ENCODE measurements at regions not wholly inside any gene's neighbourhood (a gene's known extent, or its start where the extent isn't known, plus 50 kb on each side); places are given as distances from the start of the nearest gene placed in this dataset.

- DNase-seq (ENCODE audit: low spot score) = no peak
- ChIA-PET POLR2A (no interaction called here), CTCF (ENCODE audit: unreplicated experiment) (no interaction called here)
- no peak overlapping the region for H3K27ac ChIP-seq (ENCODE audit: low read depth, low read length, poor library complexity, severe bottlenecking)
- H3K4me2 ChIP-seq (ENCODE audit: low read length) = no peak overlapping the region
- BruUV-seq (replicated peaks) = no TSS peak
- intact Hi-C loops (cut with micrococcal nuclease; ENCODE audit: unreplicated experiment) = no loop called here
- H3K4me1 ChIP-seq (ENCODE audit: insufficient read depth, low read length, poor library complexity, severe bottlenecking) = peaks cover 11% of the 10 kb centered on the region
- no peak overlapping the region for H2AFZ ChIP-seq (ENCODE audit: low read length)
- no peaks in the 10 kb centered on the region for H3K36me3 ChIP-seq (ENCODE audit: insufficient read depth, low read length)
- H3K79me2 ChIP-seq (ENCODE audit: insufficient read depth, low read depth, low read length) = no peaks in the 10 kb centered on the region
- no peaks in the 10 kb centered on the region for H4K20me1 ChIP-seq (ENCODE audit: insufficient read depth, low read length)
- no peak for TF ChIP-seq EZH2phosphoT487 (IDR thresholded peaks at IDR 0.05; ENCODE audit: borderline replicate concordance, low read depth, low read length)
- TF ChIP-seq, protein P1, sequence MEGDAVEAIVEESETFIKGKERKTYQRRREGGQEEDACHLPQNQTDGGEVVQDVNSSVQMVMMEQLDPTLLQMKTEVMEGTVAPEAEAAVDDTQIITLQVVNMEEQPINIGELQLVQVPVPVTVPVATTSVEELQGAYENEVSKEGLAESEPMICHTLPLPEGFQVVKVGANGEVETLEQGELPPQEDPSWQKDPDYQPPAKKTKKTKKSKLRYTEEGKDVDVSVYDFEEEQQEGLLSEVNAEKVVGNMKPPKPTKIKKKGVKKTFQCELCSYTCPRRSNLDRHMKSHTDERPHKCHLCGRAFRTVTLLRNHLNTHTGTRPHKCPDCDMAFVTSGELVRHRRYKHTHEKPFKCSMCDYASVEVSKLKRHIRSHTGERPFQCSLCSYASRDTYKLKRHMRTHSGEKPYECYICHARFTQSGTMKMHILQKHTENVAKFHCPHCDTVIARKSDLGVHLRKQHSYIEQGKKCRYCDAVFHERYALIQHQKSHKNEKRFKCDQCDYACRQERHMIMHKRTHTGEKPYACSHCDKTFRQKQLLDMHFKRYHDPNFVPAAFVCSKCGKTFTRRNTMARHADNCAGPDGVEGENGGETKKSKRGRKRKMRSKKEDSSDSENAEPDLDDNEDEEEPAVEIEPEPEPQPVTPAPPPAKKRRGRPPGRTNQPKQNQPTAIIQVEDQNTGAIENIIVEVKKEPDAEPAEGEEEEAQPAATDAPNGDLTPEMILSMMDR (conservative IDR thresholded peaks at IDR 0.05; ENCODE audit: low read length) = no peak
- 0 out of 2 replicates have a peak, but pooled peaks cover 3% of the 10 kb centered on the region for H3K9me3 ChIP-seq (ENCODE audit: low read length)
- no peak overlapping the region for H3K4me3 ChIP-seq (ENCODE audit: low read depth, low read length, poor library complexity, severe bottlenecking)
- H3K9me2 ChIP-seq (ENCODE audit: insufficient read depth, low read length) = no peaks in the 10 kb centered on the region
These were observed 458.4 kb downstream of the CD83 start for GRCh38 chr6:14575961-14576360.

GRCh38 chr6:14578994-14579393, 461.4 kb downstream of the CD83 start:
- Histone ChIP-seq H3K79me2 (ENCODE audit: insufficient read depth, low read depth, low read length) (no peaks in the 10 kb centered on the region), H4K20me1 (ENCODE audit: insufficient read depth, low read length) (no peaks in the 10 kb centered on the region), H3K36me3 (ENCODE audit: insufficient read depth, low read length) (no peaks in the 10 kb centered on the region), H3K4me1 (ENCODE audit: insufficient read depth, low read length, poor library complexity, severe bottlenecking) (peaks cover 5% of the 10 kb centered on the region), H3K27ac (ENCODE audit: low read depth, low read length, poor library complexity, severe bottlenecking) (no peak overlapping the region), H3K9me2 (ENCODE audit: insufficient read depth, low read length) (no peaks in the 10 kb centered on the region), H3K4me3 (ENCODE audit: low read depth, low read length, poor library complexity, severe bottlenecking) (no peak overlapping the region), H3K9me3 (ENCODE audit: low read length) (0 out of 2 replicates have a peak, but pooled peaks cover 3% of the 10 kb centered on the region), H2AFZ (ENCODE audit: low read length) (no peak overlapping the region), H3K4me2 (ENCODE audit: low read length) (no peak overlapping the region)
- no peak for TF ChIP-seq EZH2phosphoT487 (IDR thresholded peaks at IDR 0.05; ENCODE audit: borderline replicate concordance, low read depth, low read length)
- TF ChIP-seq, protein P1 (conservative IDR thresholded peaks at IDR 0.05; ENCODE audit: low read length) = no peak
- intact Hi-C loops (cut with micrococcal nuclease; ENCODE audit: unreplicated experiment) = no loop called here
- DNase-seq (ENCODE audit: low spot score) = no peak
- BruUV-seq (replicated peaks) = no TSS peak
- POLR2A ChIA-PET = interaction anchor here (0.6 kb wide), 1 partner anchor 725 kb away, joined by 3 read pairs; no protein-coding TSS in a partner anchor
- CTCF ChIA-PET (ENCODE audit: unreplicated experiment) = no interaction called here

GRCh38 chr6:14582749-14583148, 465.2 kb downstream of the CD83 start:
- Histone ChIP-seq H3K27ac (ENCODE audit: low read depth, low read length, poor library complexity, severe bottlenecking) (no peak overlapping the region), H4K20me1 (ENCODE audit: insufficient read depth, low read length) (no peaks in the 10 kb centered on the region), H3K4me2 (ENCODE audit: low read length) (no peak overlapping the region), H3K9me2 (ENCODE audit: insufficient read depth, low read length) (no peaks in the 10 kb centered on the region), H3K36me3 (ENCODE audit: insufficient read depth, low read length) (no peaks in the 10 kb centered on the region), H3K4me1 (ENCODE audit: insufficient read depth, low read length, poor library complexity, severe bottlenecking) (peaks cover 5% of the 10 kb centered on the region), H3K9me3 (ENCODE audit: low read length) (no peaks in the 10 kb centered on the region), H3K4me3 (ENCODE audit: low read depth, low read length, poor library complexity, severe bottlenecking) (no peak overlapping the region), H3K79me2 (ENCODE audit: insufficient read depth, low read depth, low read length) (no peaks in the 10 kb centered on the region), H2AFZ (ENCODE audit: low read length) (no peak overlapping the region)
- intact Hi-C loops (cut with micrococcal nuclease; ENCODE audit: unreplicated experiment) = no loop called here
- POLR2A ChIA-PET = interaction anchor here (0.6 to 0.7 kb wide), 2 partner anchors 71 to 714 kb away, joined by 3 read pairs; no protein-coding TSS in a partner anchor
- BruUV-seq (replicated peaks) = no TSS peak
- TF ChIP-seq EZH2phosphoT487 (IDR thresholded peaks at IDR 0.05; ENCODE audit: borderline replicate concordance, low read depth, low read length) = no peak
- TF ChIP-seq, protein P1 (conservative IDR thresholded peaks at IDR 0.05; ENCODE audit: low read length) = no peak
- CTCF ChIA-PET (ENCODE audit: unreplicated experiment) = no interaction called here
- DNase-seq (ENCODE audit: low spot score) = no peak
